ENCODE measurements at regions not wholly inside any gene's neighbourhood (a gene's known extent, or its start where the extent isn't known, plus 50 kb on each side); places are given as distances from the start of the nearest gene placed in this dataset.

- Histone ChIP-seq H3K4me1 (replicated peaks in 1 of 4; ENCODE audit: control insufficient read depth in 3 of 4, insufficient read depth in 4 of 4, low read length in 3 of 4) (no peaks in the 10 kb centered on the region), H3K27me3 (replicated peaks in 1 of 4; ENCODE audit: control insufficient read depth in 3 of 4, extremely low read depth in 1 of 4, insufficient read depth in 3 of 4, low read length in 3 of 4) (0 out of 7 replicates have a peak, but pooled peaks cover 0 to 3% (median 0%) of the 10 kb centered on the region in 4 experiments), H3K4me3 (ENCODE audit: extremely low read depth in 1 of 4, insufficient read depth in 2 of 4, low read depth in 3 of 4, low read length in 4 of 4) (no peak overlapping the region), H4K20me1 (replicated peaks in 1 of 2; ENCODE audit: control insufficient read depth in 1 of 2, insufficient read depth in 2 of 2, low read length in 2 of 2) (no peaks in the 10 kb centered on the region), H2BK15ac (ENCODE audit: low read length) (no peak overlapping the region), H4K91ac (replicated peaks; ENCODE audit: insufficient read length, low read length) (no peak overlapping the region), H3K4me2 (ENCODE audit: insufficient read depth in 1 of 2, low read depth in 2 of 2, low read length in 2 of 2) (no peak overlapping the region), H3K18ac (ENCODE audit: extremely low read depth, low read length) (no peak overlapping the region), H3K9ac (replicated peaks in 1 of 4; ENCODE audit: extremely low read depth in 1 of 4, low read depth in 3 of 4, low read length in 3 of 4) (no peak overlapping the region), H3K23ac (ENCODE audit: insufficient read length) (no peak overlapping the region), H2AK5ac (ENCODE audit: low read depth, low read length) (no peak overlapping the region), H3K36me3 (ENCODE audit: control insufficient read depth in 2 of 4, insufficient read depth in 4 of 4, low read length in 3 of 4) (no peaks in the 10 kb centered on the region), H3K79me2 (ENCODE audit: control insufficient read depth in 1 of 2, insufficient read depth in 2 of 2, low read length in 2 of 2) (no peaks in the 10 kb centered on the region), H2BK12ac (ENCODE audit: low read depth, low read length) (no peak overlapping the region), H4K5ac (ENCODE audit: insufficient read length, low read depth, low read length) (no peak overlapping the region), H3K56ac (replicated peaks; ENCODE audit: insufficient read length, low read depth, low read length) (no peak overlapping the region), H3K23me2 (ENCODE audit: low read depth, low read length) (no peaks in the 10 kb centered on the region), H3K14ac (ENCODE audit: insufficient read length) (no peak overlapping the region), H2BK5ac (ENCODE audit: low read depth, low read length) (no peak overlapping the region), H3K4ac (replicated peaks; ENCODE audit: insufficient read length, low read depth, low read length) (no peak overlapping the region), H2AFZ (ENCODE audit: low read length) (no peak overlapping the region), H3K27ac (ENCODE audit: low read depth, low read length) (no peak overlapping the region), H4K8ac (ENCODE audit: extremely low read depth, insufficient read depth, low read length) (no peak overlapping the region), H3K79me1 (ENCODE audit: low read depth, low read length) (no peaks in the 10 kb centered on the region), H3K9me3 (ENCODE audit: insufficient read depth in 2 of 2, low read depth in 1 of 2, low read length in 1 of 2) (no peaks in the 10 kb centered on the region), H2BK20ac (ENCODE audit: low read length) (no peak overlapping the region), H2BK120ac (replicated peaks; ENCODE audit: low read depth, low read length) (no peak overlapping the region)
- 94% methylated on average over 7 of the region's 7 CpGs; no CpG with 5 or more reads in 1 of the 2 experiments for WGBS, 2 experiments (ENCODE audit: extremely low coverage in 1 of 2, insufficient coverage in 1 of 2, insufficient read length in 1 of 2, insufficient replicate concordance in 2 of 2, low coverage in 1 of 2, low lambda C conversion rate in 2 of 2, missing lambda C conversion rate in 1 of 2)
- ChIA-PET CTCF (ENCODE audit: partially characterized antibody) (no interaction called here), POLR2A (ENCODE audit: partially characterized antibody) (no interaction called here)
- FAIRE-seq (no peak), DNase-seq (ENCODE audit: low read depth in 1 of 2, low spot score in 2 of 2) (no peak)
- TF ChIP-seq CREB1 (IDR thresholded peaks at IDR 0.05) (no peak), HDAC6 (IDR thresholded peaks at IDR 0.05; ENCODE audit: low read depth, low read length) (no peak), BRCA1 (IDR thresholded peaks at IDR 0.05; ENCODE audit: low read depth, low read length) (no peak), HDAC2 (IDR thresholded peaks at IDR 0.05; ENCODE audit: borderline replicate concordance in 1 of 2, low read depth in 2 of 2, low read length in 2 of 2) (no peak), NANOG (IDR thresholded peaks at IDR 0.05; ENCODE audit: insufficient read depth, low read depth, low read length, poor library complexity, severe bottlenecking) (no peak)
These were observed 361.6 kb upstream of the FZD8 start for GRCh38 chr10:36003688-36004087.
